GM18951 (cell line): ENCODE measurements at regions not wholly inside any gene's neighbourhood (a gene's known extent, or its start where the extent isn't known, plus 50 kb on each side); places are given as distances from the start of the nearest gene placed in this dataset.

Experiments
- POLR2A ChIP-seq: IDR thresholded peaks from 4 replicates; pipeline ENCODE4 v1.6.1; 2011; ENCODE audit warnings: mild to moderate bottlenecking; ENCODE audit not compliant: insufficient read length, insufficient read depth; ENCODE audit errors: extremely low read depth
- in situ Hi-C: fragments of 300-500 bp; cut with MboI; formaldehyde crosslinking; loops from one replicate; pipeline ENCODE4 v1.12.0; 2022; ENCODE audit warnings: low sequenced_read_pairs, mixed read lengths, inconsistent platforms; ENCODE audit not compliant: unreplicated experiment

DNA sequence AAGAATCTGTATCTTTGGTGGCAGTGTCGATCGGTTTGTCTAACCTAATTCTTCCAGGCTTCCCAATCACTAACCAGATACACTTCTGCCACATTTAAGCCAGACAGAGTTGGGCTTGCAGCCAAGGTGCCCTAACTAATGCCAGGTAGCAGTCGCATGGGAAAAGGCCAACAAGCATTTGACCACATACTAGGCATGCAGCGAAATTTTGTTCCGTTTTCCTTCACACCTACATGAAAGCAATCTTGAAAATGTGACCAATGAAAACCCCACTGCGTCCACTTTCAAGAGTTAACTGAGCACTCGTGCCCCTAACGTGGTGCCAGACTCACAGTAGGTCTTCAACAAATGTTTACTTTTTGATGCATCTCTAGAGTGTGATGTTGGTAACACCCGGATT, 192.2 kb upstream of the TPM1 start:
- in situ Hi-C loops: no loop called here
- TF ChIP-seq POLR2A: no peak

GRCh38 chr15:62850791-62851291, 191.7 kb upstream of the TPM1 start:
- in situ Hi-C loops: no loop called here
- no peak for TF ChIP-seq POLR2A

DNA sequence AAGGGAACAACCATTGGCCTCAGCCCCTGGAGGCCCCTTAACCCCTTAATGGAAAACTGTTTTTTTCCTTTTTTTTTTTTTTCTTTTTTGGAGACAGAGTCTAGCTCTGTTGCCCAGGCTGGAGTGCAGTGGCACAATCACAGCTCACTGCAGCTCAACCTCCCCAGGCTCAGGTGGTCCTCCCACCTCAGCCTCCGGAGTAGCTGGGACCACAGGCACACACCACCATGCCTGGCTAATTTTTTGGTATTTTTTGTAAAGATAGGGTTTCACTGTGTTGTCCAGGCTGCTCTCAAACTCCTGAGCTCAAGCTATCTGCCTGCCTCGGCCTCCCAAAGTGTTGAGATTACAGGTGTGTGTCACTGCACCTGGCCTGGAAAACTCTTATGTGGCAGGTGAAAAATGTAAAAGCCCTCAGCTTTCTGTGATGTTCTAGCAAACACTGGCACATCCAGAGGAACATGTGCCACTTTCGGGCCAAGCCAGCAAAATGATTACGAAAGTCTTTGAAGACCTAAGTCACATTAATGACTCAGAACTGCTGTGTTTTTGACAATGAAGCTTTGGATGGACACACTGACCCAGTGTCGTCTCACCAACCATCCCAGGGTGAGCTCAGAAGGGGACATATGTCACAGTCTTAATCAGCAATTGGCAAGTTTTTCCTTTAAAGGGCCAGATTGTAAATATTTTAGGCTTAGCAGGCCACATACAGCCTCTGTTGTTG, 189.3 kb upstream of the TPM1 start:
- in situ Hi-C loops: no loop called here
- no peak for TF ChIP-seq POLR2A

- TF ChIP-seq POLR2A: no peak
- in situ Hi-C loops: no loop called here
These were observed 188.7 kb upstream of the TPM1 start for GRCh38 chr15:62853841-62854225.

DNA sequence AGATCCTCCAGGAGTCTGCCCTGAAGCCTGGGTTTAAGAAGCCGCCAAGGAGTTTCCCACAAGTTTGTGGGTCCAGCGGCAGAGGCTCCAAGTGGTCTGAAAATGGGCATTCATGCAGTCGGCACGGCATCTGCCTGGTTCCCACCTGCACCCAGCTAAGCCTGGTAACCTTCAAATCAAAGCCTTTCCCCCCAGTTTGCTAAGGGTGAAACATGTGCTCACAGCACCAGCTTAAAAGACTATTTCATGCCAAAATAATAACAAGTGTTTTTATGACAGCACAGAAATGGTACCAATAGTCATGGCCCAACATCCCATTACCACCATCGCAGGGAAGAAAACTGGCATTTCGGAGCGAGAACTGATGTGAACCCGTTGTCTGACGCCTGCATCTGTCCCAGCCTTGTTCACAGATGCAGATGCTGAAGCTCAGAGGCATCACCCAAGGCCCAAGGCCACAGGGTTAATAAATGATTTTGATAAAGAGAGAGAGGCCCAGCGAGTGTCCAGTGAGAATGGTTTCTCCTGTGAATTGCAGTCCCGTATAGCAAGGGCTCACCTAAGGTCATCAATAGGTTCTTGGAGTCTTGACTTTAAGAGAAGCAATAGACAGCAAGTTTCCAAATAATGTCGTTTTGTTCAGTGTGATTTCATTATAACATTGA, 188.0 kb upstream of the TPM1 start:
- in situ Hi-C loops: no loop called here
- TF ChIP-seq POLR2A: no peak

DNA sequence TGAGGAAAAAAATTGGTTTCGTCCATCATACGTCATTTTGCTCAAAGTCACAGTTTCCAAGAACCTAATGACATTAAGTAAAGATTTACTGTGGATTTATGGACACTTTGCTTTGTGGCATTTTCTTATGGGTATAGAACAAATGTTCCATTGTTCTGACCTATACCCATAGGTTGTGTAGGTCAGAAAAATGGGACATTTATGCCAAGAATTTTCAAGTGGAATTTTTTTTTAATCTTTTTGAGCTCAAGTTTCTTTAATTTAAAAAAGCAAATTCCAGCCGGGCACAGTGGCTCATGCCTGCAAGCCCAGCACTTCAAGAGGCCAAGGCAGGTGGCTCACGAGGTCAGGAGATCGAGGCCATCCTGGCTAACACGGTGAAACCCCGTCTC, 187.5 kb upstream of the TPM1 start:
- in situ Hi-C loops: no loop called here
- TF ChIP-seq POLR2A: no peak

DNA sequence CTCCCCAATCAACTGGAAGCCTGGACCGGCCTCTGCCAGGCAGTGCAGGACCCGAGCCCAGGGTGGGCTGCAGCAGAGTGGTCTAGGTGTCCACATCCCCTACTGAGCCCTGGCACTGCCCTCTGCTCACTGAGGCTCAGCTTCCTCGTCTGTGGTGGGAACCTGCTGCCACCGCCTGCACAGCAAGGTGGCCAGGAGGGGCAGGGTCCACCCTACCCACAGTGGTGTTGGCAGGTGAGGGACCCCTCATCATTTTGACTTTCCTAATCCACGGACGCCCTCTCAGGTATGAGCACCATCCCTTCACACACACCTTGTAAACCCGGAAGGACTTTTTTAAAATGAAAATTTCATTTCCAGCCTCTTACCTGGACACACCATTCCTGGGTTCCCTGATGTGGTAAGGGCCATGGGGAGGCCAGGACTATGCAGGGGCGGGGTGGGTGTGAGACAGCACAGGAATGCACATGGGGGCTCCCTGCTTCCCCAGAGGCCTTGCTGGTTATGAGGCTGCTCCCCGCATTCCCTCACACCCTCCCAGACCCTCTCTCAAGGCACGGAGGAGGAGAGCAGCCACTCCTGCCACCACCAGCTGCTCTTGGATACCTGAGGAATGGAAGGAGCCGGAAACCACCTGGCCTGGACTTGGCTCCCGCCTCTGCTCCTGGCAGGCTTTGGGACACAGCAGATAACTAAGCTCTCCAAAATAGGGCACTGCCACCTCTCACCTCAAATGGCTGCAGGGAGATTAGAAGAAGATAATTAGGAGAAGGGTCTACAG, 185.9 kb upstream of the TPM1 start:
- TF ChIP-seq POLR2A: no peak
- in situ Hi-C loops: no loop called here

DNA sequence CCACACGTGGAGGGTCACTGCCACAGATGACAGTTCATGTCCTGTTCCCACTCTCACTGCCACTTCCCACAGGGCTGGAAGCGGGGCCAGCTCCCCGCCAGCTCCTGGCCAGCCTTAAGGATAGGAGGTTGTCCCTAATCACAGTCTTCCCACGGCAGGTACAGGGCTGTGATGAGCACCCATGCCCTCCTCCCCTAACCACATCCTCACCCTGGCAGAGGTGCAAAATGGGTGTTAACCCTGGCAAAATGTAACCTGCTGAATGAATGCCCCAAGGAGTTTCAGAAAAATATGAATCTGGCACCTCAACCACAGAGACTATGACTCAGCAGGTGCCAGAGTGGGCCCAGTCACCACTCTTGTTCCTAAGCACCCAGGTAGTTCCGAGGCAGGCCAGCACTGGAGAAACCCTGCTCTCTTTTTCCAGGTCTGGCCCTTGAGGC, 185.1 kb upstream of the TPM1 start:
- in situ Hi-C loops: no loop called here
- no peak for TF ChIP-seq POLR2A

DNA sequence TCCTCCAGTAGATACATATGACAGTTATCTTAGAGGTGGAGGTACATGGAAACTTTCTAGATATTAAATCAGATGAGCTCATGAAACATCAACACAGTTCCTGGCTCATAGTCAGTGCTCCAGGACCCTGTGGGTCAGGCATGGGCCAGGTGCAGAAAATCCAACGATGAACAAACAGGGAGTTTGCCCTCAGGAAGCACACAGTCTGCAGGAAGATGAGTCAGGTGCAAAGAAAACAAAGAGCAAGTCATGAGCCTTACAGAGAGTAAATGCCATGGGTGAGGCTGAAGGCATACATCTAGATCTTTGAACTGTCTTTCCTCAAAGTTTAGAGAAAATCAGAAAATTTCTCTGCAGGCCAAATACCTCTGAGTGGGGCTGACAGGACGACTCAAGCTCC, 184.2 kb upstream of the TPM1 start:
- in situ Hi-C loops: no loop called here
- TF ChIP-seq POLR2A: no peak

DNA sequence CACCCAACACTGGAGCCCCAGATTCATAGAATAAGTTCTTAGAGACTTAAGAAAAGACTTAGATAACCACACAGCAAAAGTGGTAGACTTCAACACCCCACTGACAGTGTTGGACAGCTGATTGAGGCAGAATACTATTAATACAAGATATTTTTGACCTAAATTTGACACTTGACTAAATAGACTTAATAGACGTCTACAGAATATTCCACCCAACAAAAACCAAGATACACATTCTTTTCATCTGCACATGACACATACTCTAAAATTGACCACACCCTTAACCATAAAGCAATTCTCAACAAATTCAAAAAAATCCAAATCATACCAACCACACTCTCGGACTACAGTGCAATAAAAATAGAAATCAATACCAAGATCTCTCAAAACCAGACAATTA, 179.8 kb upstream of the TPM1 start:
- in situ Hi-C loops: no loop called here
- TF ChIP-seq POLR2A: no peak

DNA sequence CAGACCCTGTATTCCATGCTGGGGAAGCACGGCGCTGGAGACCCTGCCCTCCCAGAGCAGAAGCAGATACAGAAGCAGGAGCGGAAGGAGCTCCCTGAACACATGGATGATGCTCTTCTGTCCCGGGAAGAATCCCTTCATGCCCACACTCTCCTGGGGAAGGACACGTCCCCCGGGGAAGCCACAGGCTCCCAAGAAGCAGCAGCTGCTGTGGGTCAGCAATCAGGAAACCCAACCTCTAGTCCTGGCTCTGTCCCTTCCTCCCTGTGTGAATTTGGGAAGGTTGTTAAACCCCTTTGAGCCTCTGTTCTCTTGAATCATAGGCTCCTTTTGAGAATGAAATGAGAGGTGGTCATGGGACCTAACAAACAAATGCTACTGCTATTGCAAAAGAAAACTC, 176.2 kb upstream of the TPM1 start:
- in situ Hi-C loops: no loop called here
- TF ChIP-seq POLR2A: no peak

DNA sequence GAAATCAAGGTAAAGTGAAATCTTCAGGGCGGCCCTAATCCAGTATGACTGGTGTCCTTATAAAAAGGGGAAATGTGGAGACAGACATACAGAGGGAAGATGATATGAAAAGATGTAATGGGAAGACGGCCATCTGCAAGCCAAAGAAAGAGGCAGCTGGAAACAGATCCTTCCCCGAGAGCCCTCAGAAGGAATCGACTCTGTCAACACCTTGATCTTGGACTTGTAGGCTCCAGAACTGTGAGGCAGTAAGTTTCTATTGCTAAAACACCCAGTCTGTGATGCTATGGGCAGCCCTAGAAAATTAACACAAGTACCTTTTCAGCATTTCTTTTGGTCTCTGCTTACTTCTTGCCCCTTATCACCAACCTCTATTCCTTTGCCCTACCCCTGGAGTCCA, 174.7 kb upstream of the TPM1 start:
- in situ Hi-C loops: no loop called here
- no peak for TF ChIP-seq POLR2A

GRCh38 chr15:62868507-62868906, 174.0 kb upstream of the TPM1 start:
- TF ChIP-seq POLR2A: no peak
- in situ Hi-C loops: no loop called here
